Esophagus muscularis mucosa (tissue), 4 donors: ENCODE measurements at regions not wholly inside any gene's neighbourhood (a gene's known extent, or its start where the extent isn't known, plus 50 kb on each side); places are given as distances from the start of the nearest gene placed in this dataset.

Experiments used
- DNase-seq: peaks from one replicate; pipeline ENCODE4 v3.0.0-alpha.2; 2017; ENCODE audit errors: extremely low spot score
- H3K27ac ChIP-seq, 4 donors: fragments of 200-600 bp; sonication (generic); replicated peaks in 1 of 4; 1 replicate in 3 of 4; 2 replicates in 1 of 4; pipeline ENCODE4 v1.5.1; 2016 to 2019; ENCODE audit warnings: mild to moderate bottlenecking in 1 of 4
- H3K27me3 ChIP-seq, 4 donors: fragments of 200-600 bp; sonication (generic); one replicate each; pipeline versions ENCODE4 v1.5.1 to v1.6.0; 2016 to 2019
- H3K36me3 ChIP-seq, 4 donors: fragments of 200-600 bp; sonication (generic); one replicate each; pipeline ENCODE4 v1.5.1; 2016 to 2019
- H3K4me1 ChIP-seq, 4 donors: fragments of 200-600 bp; sonication (generic); one replicate each; pipeline ENCODE4 v1.5.1; 2016 to 2019
- H3K4me3 ChIP-seq, 4 donors: fragments of 200-600 bp; sonication (generic); 1 replicate in 2 of 4; 2 replicates in 2 of 4; pipeline ENCODE4 v1.5.1; 2016 to 2019; ENCODE audit warnings: mild to moderate bottlenecking in 4 of 4, moderate library complexity in 1 of 4
- H3K9me3 ChIP-seq, 4 donors: fragments of 200-600 bp; sonication (generic); 1 replicate in 3 of 4; 2 replicates in 1 of 4; pipeline ENCODE4 v1.5.1; 2016 to 2019
- CTCF ChIP-seq, 3 experiments: fragments of 200-600 bp in 2 of 3; fragments of 450-650 bp in 1 of 3; sonication (generic) in 2 of 3; IDR thresholded peaks; one replicate each; pipeline ENCODE4 v1.5.1; 2017 to 2019; ENCODE audit warnings: antibody characterized with exemption in 3 of 3, mild to moderate bottlenecking in 2 of 3, moderate library complexity in 1 of 3
- EP300 ChIP-seq: sonication (generic); formaldehyde crosslinking; IDR thresholded peaks from one replicate; pipeline ENCODE4 v1.6.1; 2017; ENCODE audit warnings: antibody characterized with exemption
- POLR2A ChIP-seq: fragments of 450-650 bp; IDR thresholded peaks from one replicate; pipeline ENCODE4 v1.6.1; 2017; ENCODE audit warnings: antibody characterized with exemption, moderate library complexity, mild to moderate bottlenecking, low read depth
- POLR2AphosphoS5 ChIP-seq, 2 donors: sonication (generic); formaldehyde crosslinking; IDR thresholded peaks; one replicate each; pipeline ENCODE4 v1.6.1; 2017; ENCODE audit warnings: antibody characterized with exemption in 2 of 2
- WGBS: methylation state at CpG from one replicate; pipeline ENCODE4 v1.1.5; 2018; 5-methylcytosine and 5-hydroxymethylcytosine counted together
- intact Hi-C: fragments of 100-400 bp; cut with DNase I; formaldehyde crosslinking; loops from one replicate; pipeline ENCODE4 v1.15.1; 2023

- TF ChIP-seq POLR2AphosphoS5 (IDR thresholded peaks at IDR 0.05) (no peak), EP300 (no peak), CTCF (IDR thresholded peaks at IDR 0.05) (no peak), POLR2A (no peak)
- H3K36me3 ChIP-seq: no peaks in the 10 kb centered on the region
- no peak overlapping the region for H3K27ac ChIP-seq
- peaks cover 0 to 9% (median 3%) of the 10 kb centered on the region in 4 donors for H3K9me3 ChIP-seq
- H3K4me1 ChIP-seq: no peaks in the 10 kb centered on the region
- H3K27me3 ChIP-seq: no peaks in the 10 kb centered on the region
- no peak overlapping the region for H3K4me3 ChIP-seq
- no peak for DNase-seq
- intact Hi-C loops: no loop called here
- 97% methylated on average over 4 of the region's 7 CpGs for WGBS
Measured at GRCh38 chr2:62362561-62362960, 143.4 kb downstream of the TMEM17 start.

- TF ChIP-seq EP300 (no peak), POLR2AphosphoS5 (IDR thresholded peaks at IDR 0.05) (no peak), CTCF (IDR thresholded peaks at IDR 0.05) (no peak), POLR2A (no peak)
- Histone ChIP-seq H3K9me3 (peaks cover 0 to 9% (median 3%) of the 10 kb centered on the region in 4 donors), H3K4me1 (no peaks in the 10 kb centered on the region), H3K27me3 (no peaks in the 10 kb centered on the region), H3K27ac (no peak overlapping the region), H3K36me3 (no peaks in the 10 kb centered on the region), H3K4me3 (no peak overlapping the region)
- 100% methylated on average over 2 of the region's 2 CpGs for WGBS
- intact Hi-C loops: no loop called here
- DNase-seq: no peak
Measured at GRCh38 chr2:62361964-62362363, 144.0 kb downstream of the TMEM17 start.

GRCh38 chr2:62354771-62355561, 151.0 kb downstream of the TMEM17 start:
- 62% methylated on average over 9 of the region's 9 CpGs for WGBS
- Histone ChIP-seq H3K27ac (no peak overlapping the region), H3K9me3 (peaks cover 0 to 11% (median 7%) of the 10 kb centered on the region in 4 donors), H3K4me3 (no peak overlapping the region), H3K36me3 (no peaks in the 10 kb centered on the region), H3K27me3 (no peaks in the 10 kb centered on the region), H3K4me1 (no peaks in the 10 kb centered on the region)
- TF ChIP-seq EP300 (no peak), CTCF (IDR thresholded peaks at IDR 0.05) (no peak), POLR2A (no peak), POLR2AphosphoS5 (IDR thresholded peaks at IDR 0.05) (no peak)
- intact Hi-C loops: no loop called here
- DNase-seq: no peak

GRCh38 chr2:62352031-62352430, 154.0 kb downstream of the TMEM17 start:
- H3K27ac ChIP-seq: no peak overlapping the region
- intact Hi-C loops: no loop called here

More at GRCh38 chr2:62352031-62352430, 154.0 kb downstream of the TMEM17 start:
- H3K4me3 ChIP-seq: no peak overlapping the region
- H3K9me3 ChIP-seq: peaks cover 0 to 11% (median 7%) of the 10 kb centered on the region in 4 donors
- H3K4me1 ChIP-seq: no peaks in the 10 kb centered on the region
- no peak for TF ChIP-seq POLR2A
- TF ChIP-seq CTCF (IDR thresholded peaks at IDR 0.05): no peak
- no peak for TF ChIP-seq EP300
- TF ChIP-seq POLR2AphosphoS5 (IDR thresholded peaks at IDR 0.05): no peak
- H3K36me3 ChIP-seq: no peaks in the 10 kb centered on the region
- no peak for DNase-seq
- no peaks in the 10 kb centered on the region for H3K27me3 ChIP-seq
- WGBS: 100% methylated on average over 1 of the region's 1 CpG
